H1 (cell line): ENCODE measurements at regions not wholly inside any gene's neighbourhood (a gene's known extent, or its start where the extent isn't known, plus 50 kb on each side); places are given as distances from the start of the nearest gene placed in this dataset.

Experiments
- CTCF ChIA-PET: fragments of 300-600 bp; sonication (Branson Sonifier 250); formaldehyde crosslinking; loops from one replicate; lab custom pipeline; 2021; ENCODE audit not compliant: partially characterized antibody; lab: Charles Lee
- POLR2A ChIA-PET: fragments of 300-600 bp; sonication (Branson Sonifier 250); formaldehyde crosslinking; loops from one replicate; lab custom pipeline; 2021; ENCODE audit warnings: inconsistent platforms; ENCODE audit not compliant: partially characterized antibody; lab: Charles Lee
- DNase-seq, 2 experiments: peaks; one replicate each; pipeline versions ENCODE4 v3.0.0 to v3.0.0-alpha.2; 2010 to 2022; ENCODE audit warnings: low spot score in 2 of 2, low read depth in 1 of 2, mixed read lengths in 1 of 2
- FAIRE-seq: peaks from 2 replicates; lab custom pipeline; 2011; peaks lifted over from hg19 to GRCh38; lab: Jason Lieb, UNC
- H2AFZ ChIP-seq: 2 replicates; pipeline ENCODE4 v1.8.1; 2012; ENCODE audit warnings: low read length, inconsistent platforms
- H2AK5ac ChIP-seq: 2 replicates; pipeline ENCODE4 v1.6.1; 2013; ENCODE audit warnings: low read depth, low read length
- H2BK120ac ChIP-seq: replicated peaks from 2 replicates; pipeline ENCODE3; 2013; ENCODE audit warnings: low read depth, low read length, inconsistent platforms
- H2BK12ac ChIP-seq: 2 replicates; pipeline ENCODE4 v1.6.1; 2013; ENCODE audit warnings: low read depth, low read length
- H2BK15ac ChIP-seq: 2 replicates; pipeline ENCODE4 v1.6.1; 2013; ENCODE audit warnings: low read length
- H2BK20ac ChIP-seq: 2 replicates; pipeline ENCODE4 v1.6.1; 2013; ENCODE audit warnings: low read length
- H2BK5ac ChIP-seq: 2 replicates; pipeline ENCODE4 v1.6.1; 2013; ENCODE audit warnings: low read depth, low read length
- H3K14ac ChIP-seq: 2 replicates; pipeline ENCODE4 v1.6.1; 2013; ENCODE audit warnings: inconsistent platforms; ENCODE audit not compliant: insufficient read length
- H3K18ac ChIP-seq: 2 replicates; pipeline ENCODE4 v1.6.1; 2013; ENCODE audit warnings: low read length; ENCODE audit errors: extremely low read depth
- H3K23ac ChIP-seq: 2 replicates; pipeline ENCODE4 v1.6.1; 2013; ENCODE audit warnings: inconsistent platforms; ENCODE audit not compliant: insufficient read length
- H3K23me2 ChIP-seq: 2 replicates; pipeline ENCODE4 v1.6.1; 2013; ENCODE audit warnings: low read depth, low read length
- H3K27ac ChIP-seq: 2 replicates; pipeline ENCODE4 v1.6.1; 2011; ENCODE audit warnings: low read depth, low read length, inconsistent platforms
- H3K27me3 ChIP-seq, 4 experiments: replicated peaks in 1 of 4; 1 replicate in 1 of 4; 2 replicates in 3 of 4; pipeline versions ENCODE4 v1.6.1 to v1.8.1; 2011 to 2013; ENCODE audit warnings: low read length in 3 of 4, mild to moderate bottlenecking in 3 of 4, inconsistent platforms in 2 of 4, mixed read lengths in 2 of 4, moderate library complexity in 1 of 4; ENCODE audit not compliant: control insufficient read depth in 3 of 4, insufficient read depth in 3 of 4; ENCODE audit errors: extremely low read depth in 1 of 4
- H3K36me3 ChIP-seq, 4 experiments: 2 replicates each; pipeline versions ENCODE4 v1.6.1 to v1.8.1; 2011 to 2013; ENCODE audit warnings: mild to moderate bottlenecking in 4 of 4, low read length in 3 of 4, moderate library complexity in 2 of 4, control low read depth in 1 of 4, inconsistent platforms in 1 of 4; ENCODE audit not compliant: insufficient read depth in 4 of 4, control insufficient read depth in 2 of 4
- H3K4ac ChIP-seq: replicated peaks from 2 replicates; pipeline ENCODE3; 2013; ENCODE audit warnings: low read length, low read depth, mixed read lengths, inconsistent platforms; ENCODE audit not compliant: insufficient read length
- H3K4me1 ChIP-seq, 4 experiments: replicated peaks in 1 of 4; 1 replicate in 1 of 4; 2 replicates in 3 of 4; pipeline versions ENCODE4 v1.6.1 to v1.8.1; 2011 to 2013; ENCODE audit warnings: low read length in 3 of 4, inconsistent platforms in 2 of 4, mixed read lengths in 1 of 4; ENCODE audit not compliant: insufficient read depth in 4 of 4, control insufficient read depth in 3 of 4
- H3K4me2 ChIP-seq, 2 experiments: 2 replicates each; pipeline versions ENCODE4 v1.6.1 to v1.8.1; 2011 to 2013; ENCODE audit warnings: low read depth in 2 of 2, low read length in 2 of 2, control low read depth in 1 of 2, inconsistent platforms in 1 of 2, mild to moderate bottlenecking in 1 of 2; ENCODE audit not compliant: insufficient read depth in 1 of 2
- H3K4me3 ChIP-seq, 4 experiments: fragments of 200-600, 300-600 bp in 1 of 4; sonication (generic), shearing (Covaris generic), sonication (Bioruptor Twin) in 1 of 4; 2 replicates each; pipeline versions ENCODE4 v1.5.1 to v1.8.1; 2011 to 2016; ENCODE audit warnings: low read length in 4 of 4, low read depth in 3 of 4, control low read depth in 2 of 4, inconsistent platforms in 2 of 4, mild to moderate bottlenecking in 2 of 4, mixed read lengths in 1 of 4, moderate library complexity in 1 of 4; ENCODE audit not compliant: insufficient read depth in 2 of 4; ENCODE audit errors: extremely low read depth in 1 of 4
- H3K56ac ChIP-seq: replicated peaks from 2 replicates; pipeline ENCODE3; 2013; ENCODE audit warnings: low read depth, mild to moderate bottlenecking, mixed read lengths, low read length, inconsistent platforms; ENCODE audit not compliant: insufficient read length
- H3K79me1 ChIP-seq: 2 replicates; pipeline ENCODE4 v1.6.1; 2013; ENCODE audit warnings: low read depth, low read length, control low read depth
- H3K79me2 ChIP-seq, 2 experiments: 2 replicates each; pipeline versions ENCODE4 v1.6.1 to v1.8.1; 2012 to 2013; ENCODE audit warnings: low read length in 2 of 2, mild to moderate bottlenecking in 2 of 2, inconsistent platforms in 1 of 2; ENCODE audit not compliant: insufficient read depth in 2 of 2, control insufficient read depth in 1 of 2
- H3K9ac ChIP-seq, 4 experiments: replicated peaks in 1 of 4; 1 replicate in 1 of 4; 2 replicates in 3 of 4; pipeline versions ENCODE4 v1.6.1 to v1.8.1; 2011 to 2013; ENCODE audit warnings: low read depth in 3 of 4, low read length in 3 of 4, control low read depth in 2 of 4, mild to moderate bottlenecking in 2 of 4, moderate library complexity in 2 of 4, inconsistent platforms in 1 of 4; ENCODE audit errors: extremely low read depth in 1 of 4
- H3K9me3 ChIP-seq, 2 experiments: 2 replicates each; pipeline versions ENCODE4 v1.6.1 to v1.8.1; 2012 to 2013; ENCODE audit warnings: mild to moderate bottlenecking in 2 of 2, moderate library complexity in 2 of 2, control low read depth in 1 of 2, inconsistent platforms in 1 of 2, low read depth in 1 of 2, low read length in 1 of 2, mixed read lengths in 1 of 2; ENCODE audit not compliant: insufficient read depth in 2 of 2
- H4K20me1 ChIP-seq, 2 experiments: replicated peaks in 1 of 2; 2 replicates each; pipeline versions ENCODE3 to v1.8.1; 2011 to 2013; ENCODE audit warnings: inconsistent platforms in 2 of 2, low read length in 2 of 2, mild to moderate bottlenecking in 1 of 2; ENCODE audit not compliant: insufficient read depth in 2 of 2, control insufficient read depth in 1 of 2
- H4K5ac ChIP-seq: 2 replicates; pipeline ENCODE4 v1.6.1; 2013; ENCODE audit warnings: low read length, low read depth, mixed read lengths, inconsistent platforms; ENCODE audit not compliant: insufficient read length
- H4K8ac ChIP-seq: 2 replicates; pipeline ENCODE4 v1.8.0; 2013; ENCODE audit warnings: mild to moderate bottlenecking, moderate library complexity, low read length, inconsistent platforms; ENCODE audit not compliant: insufficient read depth; ENCODE audit errors: extremely low read depth
- H4K91ac ChIP-seq: replicated peaks from 2 replicates; pipeline ENCODE3; 2013; ENCODE audit warnings: low read length, mixed read lengths, inconsistent platforms; ENCODE audit not compliant: insufficient read length
- EGR1 ChIP-seq: IDR thresholded peaks from 2 replicates; pipeline ENCODE4 v1.6.1; 2011; ENCODE audit warnings: low read depth, low read length, borderline replicate concordance
- HDAC2 ChIP-seq, 2 experiments: fragments of 300-600 bp in 1 of 2; sonication (generic) in 1 of 2; IDR thresholded peaks; 2 replicates each; pipeline ENCODE4 v1.6.1; 2011 to 2012; ENCODE audit warnings: low read depth in 2 of 2, low read length in 2 of 2, mild to moderate bottlenecking in 2 of 2, moderate library complexity in 2 of 2, borderline replicate concordance in 1 of 2, inconsistent platforms in 1 of 2
- NANOG ChIP-seq: IDR thresholded peaks from 2 replicates; pipeline ENCODE4 v1.6.1; 2011; ENCODE audit warnings: low read length, low read depth, mild to moderate bottlenecking, inconsistent platforms; ENCODE audit not compliant: insufficient read depth, poor library complexity, severe bottlenecking
- NRF1 ChIP-seq: IDR thresholded peaks from 2 replicates; pipeline ENCODE4 v1.6.1; 2011; ENCODE audit warnings: mild to moderate bottlenecking, low read depth, low read length, improper control_type of control experiment
- RFX5 ChIP-seq: IDR thresholded peaks from 2 replicates; pipeline ENCODE4 v1.6.1; 2011; ENCODE audit warnings: low read depth, low read length, improper control_type of control experiment, borderline replicate concordance
- SIRT6 ChIP-seq: IDR thresholded peaks from one replicate; pipeline ENCODE4 v1.7.1; 2012; ENCODE audit warnings: low read length, inconsistent platforms
- WGBS, 2 experiments: shearing (Covaris generic) in 1 of 2; methylation state at CpG; one replicate each; pipeline versions ENCODE4 v1.1.6 to v1.1.7; 2013 to 2015; ENCODE audit warnings: low lambda C conversion rate in 2 of 2, mixed read lengths in 2 of 2, inconsistent platforms in 1 of 2, low coverage in 1 of 2, missing lambda C conversion rate in 1 of 2; ENCODE audit not compliant: insufficient replicate concordance in 2 of 2, insufficient coverage in 1 of 2, insufficient read length in 1 of 2; ENCODE audit errors: extremely low coverage in 1 of 2, missing lambda C conversion rate in 1 of 2; 5-methylcytosine and 5-hydroxymethylcytosine counted together
- TF ChIP-seq, protein P1 (sequence below): IDR thresholded peaks from 2 replicates; pipeline ENCODE4 v1.6.1; 2011; ENCODE audit warnings: low read length, improper control_type of control experiment

DNA sequence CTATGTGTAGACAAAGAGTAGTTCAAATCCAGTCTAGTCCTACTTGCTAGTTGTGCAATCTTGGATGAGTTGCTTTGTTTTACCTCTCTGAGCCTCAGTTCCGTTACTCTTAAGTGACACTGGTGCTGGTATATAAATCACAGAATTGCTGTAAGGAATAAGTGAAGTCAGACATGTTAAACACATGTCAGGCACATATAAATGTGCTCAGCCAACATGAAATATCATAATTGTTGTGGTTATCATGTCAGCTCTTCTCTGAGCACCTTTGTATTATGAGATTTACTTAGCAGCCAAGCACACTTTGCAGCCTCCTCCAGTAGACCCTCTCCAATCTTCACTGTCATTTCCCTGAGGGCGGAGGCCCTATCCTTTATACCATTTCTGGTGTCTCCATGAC is 87.9 kb upstream of the PAK3 start:
- Histone ChIP-seq H3K79me2 (no peaks in the 10 kb centered on the region), H2AK5ac (no peak overlapping the region), H3K23ac (no peak overlapping the region), H3K18ac (no peak overlapping the region), H3K4me2 (no peak overlapping the region), H2AFZ (no peak overlapping the region), H3K4ac (no peak overlapping the region), H4K20me1 (no peaks in the 10 kb centered on the region), H3K79me1 (no peaks in the 10 kb centered on the region), H3K23me2 (no peaks in the 10 kb centered on the region), H4K8ac (no peak overlapping the region), H2BK120ac (no peak overlapping the region), H2BK15ac (no peak overlapping the region), H3K14ac (no peak overlapping the region), H3K4me1 (peaks cover 0 to 2% (median under 1%) of the 10 kb centered on the region in 4 experiments; a peak in 1 of 7 replicates), H3K27ac (no peak overlapping the region), H2BK20ac (no peak overlapping the region), H2BK5ac (no peak overlapping the region), H3K36me3 (no peaks in the 10 kb centered on the region), H3K4me3 (no peak overlapping the region), H3K27me3 (no peaks in the 10 kb centered on the region), H4K5ac (no peak overlapping the region), H3K56ac (no peak overlapping the region), H3K9ac (no peak overlapping the region), H2BK12ac (no peak overlapping the region), H3K9me3 (no peaks in the 10 kb centered on the region), H4K91ac (no peak overlapping the region)
- ChIA-PET POLR2A (no interaction called here), CTCF (interaction anchor here (1.1 to 1.5 kb wide), 2 partner anchors 14 to 90 kb away, joined by 3 read pairs; no protein-coding TSS in a partner anchor)
- DNase-seq (no peak), FAIRE-seq (no peak)
- WGBS, 2 experiments: 96% methylated on average over 2 of the region's 2 CpGs; no CpG with 5 or more reads in 1 of the 2 experiments
- no peak for TF ChIP-seq NANOG
- TF ChIP-seq EGR1: no peak
- TF ChIP-seq, protein P1, sequence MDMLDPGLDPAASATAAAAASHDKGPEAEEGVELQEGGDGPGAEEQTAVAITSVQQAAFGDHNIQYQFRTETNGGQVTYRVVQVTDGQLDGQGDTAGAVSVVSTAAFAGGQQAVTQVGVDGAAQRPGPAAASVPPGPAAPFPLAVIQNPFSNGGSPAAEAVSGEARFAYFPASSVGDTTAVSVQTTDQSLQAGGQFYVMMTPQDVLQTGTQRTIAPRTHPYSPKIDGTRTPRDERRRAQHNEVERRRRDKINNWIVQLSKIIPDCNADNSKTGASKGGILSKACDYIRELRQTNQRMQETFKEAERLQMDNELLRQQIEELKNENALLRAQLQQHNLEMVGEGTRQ: no peak
- no peak for TF ChIP-seq RFX5
- TF ChIP-seq SIRT6: no peak
- TF ChIP-seq HDAC2 (IDR thresholded peaks at IDR 0.05; ENCODE audit: borderline replicate concordance in 1 of 2, low read depth in 2 of 2, low read length in 2 of 2): no peak
- TF ChIP-seq NRF1: no peak
